NCI-H2029 (cell line): ENCODE measurements at regions not wholly inside any gene's neighbourhood (a gene's known extent, or its start where the extent isn't known, plus 50 kb on each side); places are given as distances from the start of the nearest gene placed in this dataset.
"Not testable (repeated sequence)": the region's sequence is repeated elsewhere in the genome, so short reads cannot be mapped to it uniquely, and the experiment has no call there.

Experiments
- DNase-seq: peaks from one replicate; lab custom pipeline; 2025; lab: John Stamatoyannopoulos, UW

- DNase-seq: no peak
Measured at GRCh38 chr1:55773211-55773940, 558.2 kb upstream of the USP24 start.

GRCh38 chr1:55768327-55768952 lies 553.3 kb upstream of the USP24 start:
- DNase-seq: no peak

DNA sequence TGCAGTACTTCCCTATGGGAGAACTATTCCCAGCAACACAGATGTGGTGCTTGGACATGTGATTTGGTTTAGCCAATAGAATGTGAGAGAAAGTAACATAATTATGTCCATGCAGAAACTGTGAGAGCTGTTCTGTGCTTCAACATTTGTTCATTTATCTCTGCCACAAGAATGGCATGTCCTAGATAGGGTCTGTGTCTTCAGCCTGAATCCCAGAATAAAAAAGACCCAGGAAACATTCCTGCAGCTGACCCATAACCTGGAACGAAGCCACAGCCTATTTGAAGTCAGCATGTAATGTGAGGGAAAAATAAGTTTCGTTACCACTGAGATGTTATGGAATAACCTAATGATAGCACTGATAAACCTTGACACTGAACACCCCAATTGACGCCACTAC lies 552.0 kb upstream of the USP24 start:
- no peak for DNase-seq

DNA sequence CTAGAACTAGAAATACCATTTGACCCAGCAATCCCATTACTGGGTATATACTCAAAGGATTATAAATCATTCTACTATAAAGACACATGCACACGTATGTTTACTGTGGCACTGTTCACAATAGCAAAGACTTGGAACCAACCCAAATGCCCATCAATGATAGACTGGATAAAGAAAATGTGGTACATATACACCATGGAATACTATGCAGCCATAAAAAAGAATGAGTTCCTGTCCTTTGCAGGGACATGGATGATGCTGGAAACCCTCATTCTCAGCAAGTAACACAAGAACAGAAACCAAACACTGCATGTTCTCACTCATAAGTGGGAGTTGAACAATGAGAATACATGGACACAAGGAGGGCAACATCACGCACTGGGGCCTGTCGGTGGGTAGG lies 550.3 kb upstream of the USP24 start:
- not testable (repeated sequence) for DNase-seq

DNA sequence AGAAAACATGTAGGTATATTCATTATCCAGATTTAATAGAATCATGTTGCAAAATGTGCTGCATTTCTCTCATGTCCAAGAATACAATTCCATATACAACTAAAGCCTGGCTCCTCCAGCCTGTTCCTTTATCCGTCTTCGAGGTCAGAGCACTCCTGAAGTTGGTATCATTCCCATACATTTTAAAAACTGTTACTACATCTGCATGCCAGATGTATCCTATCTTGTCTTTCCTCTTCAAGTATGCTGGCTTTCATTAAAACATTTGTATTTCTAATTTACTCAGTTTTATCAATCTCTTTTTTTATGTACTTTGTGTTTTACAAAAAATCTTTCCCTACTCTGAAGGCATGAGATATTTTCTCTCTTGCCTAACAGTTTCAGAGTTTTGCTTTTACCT lies 536.6 kb upstream of the USP24 start:
- DNase-seq: no peak

GRCh38 chr1:55750628-55750995 lies 535.4 kb upstream of the USP24 start:
- no peak for DNase-seq

DNA sequence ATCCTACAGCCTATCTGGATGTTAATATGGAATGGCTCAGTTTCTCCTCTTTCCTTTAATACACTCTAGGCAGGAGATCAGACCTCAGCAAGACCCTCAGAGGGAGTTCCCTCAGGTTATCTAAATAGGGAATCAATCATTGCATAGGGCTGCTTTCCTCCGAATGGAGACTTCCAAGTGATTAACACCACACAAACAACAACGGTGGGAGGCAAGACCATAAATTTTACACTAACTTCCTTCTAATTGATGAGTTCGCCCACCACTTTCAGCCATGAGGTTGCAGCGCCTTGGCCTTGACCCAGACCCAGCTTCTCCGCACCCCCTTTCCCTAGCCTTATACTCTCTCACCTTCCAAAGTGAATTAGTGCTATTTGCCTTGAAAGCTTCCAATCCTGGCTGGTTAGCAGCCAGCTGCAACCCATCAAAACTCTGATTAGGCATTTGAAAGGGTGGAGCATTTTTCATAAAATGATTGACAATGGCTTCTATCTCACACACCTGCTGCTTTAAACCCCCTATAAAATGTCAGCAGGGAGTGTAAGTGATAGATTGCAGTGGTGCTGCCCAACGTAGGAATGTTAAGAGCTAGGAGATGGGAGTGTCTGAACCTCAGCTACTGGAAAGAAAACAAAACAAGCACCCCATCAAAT lies 534.9 kb upstream of the USP24 start:
- DNase-seq: no peak

GRCh38 chr1:55747408-55747841 lies 532.3 kb upstream of the USP24 start:
- DNase-seq: no peak

- no peak for DNase-seq
Measured at GRCh38 chr1:55746710-55747109, 531.5 kb upstream of the USP24 start.

DNA sequence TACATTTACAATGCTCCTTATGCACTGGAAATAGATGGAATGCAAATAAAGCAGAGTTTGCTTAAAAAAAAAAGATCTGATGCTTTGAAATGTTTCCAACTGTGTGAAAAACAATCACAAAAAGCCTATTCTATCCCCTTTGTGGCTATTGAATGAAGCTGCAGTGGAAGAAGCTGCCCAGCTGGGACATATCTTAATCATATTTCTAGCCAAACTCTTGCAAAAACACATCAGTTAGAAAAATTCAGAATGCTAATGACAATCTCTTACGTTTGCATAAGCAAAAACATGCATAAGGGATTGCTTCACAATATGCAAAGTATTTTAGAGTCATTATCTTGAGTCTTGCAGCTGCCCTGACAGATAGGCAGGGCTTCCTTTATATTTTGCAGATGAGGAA lies 526.4 kb upstream of the USP24 start:
- no peak for DNase-seq

- DNase-seq: no peak
Measured at GRCh38 chr1:55735106-55735505, 519.9 kb upstream of the USP24 start.

DNA sequence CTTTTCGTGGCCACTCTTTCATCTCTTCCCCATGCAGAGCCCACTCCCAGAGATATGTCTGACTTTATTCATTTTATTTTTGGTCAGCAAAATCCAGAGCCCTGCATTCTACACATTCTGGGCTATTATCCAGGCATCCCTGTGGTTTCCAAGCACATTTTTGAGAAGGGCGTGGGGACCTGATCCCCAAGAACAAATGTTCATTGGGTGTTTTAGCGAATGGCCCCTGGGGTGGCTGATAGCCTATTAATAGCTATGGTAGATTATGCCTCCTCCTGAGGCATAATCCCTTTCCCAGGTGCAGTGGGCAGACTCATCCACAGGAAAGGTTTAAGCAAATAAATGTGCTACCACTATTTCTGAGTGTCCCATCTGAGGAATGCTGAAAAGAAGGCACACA lies 511.8 kb upstream of the USP24 start:
- DNase-seq: no peak

DNA sequence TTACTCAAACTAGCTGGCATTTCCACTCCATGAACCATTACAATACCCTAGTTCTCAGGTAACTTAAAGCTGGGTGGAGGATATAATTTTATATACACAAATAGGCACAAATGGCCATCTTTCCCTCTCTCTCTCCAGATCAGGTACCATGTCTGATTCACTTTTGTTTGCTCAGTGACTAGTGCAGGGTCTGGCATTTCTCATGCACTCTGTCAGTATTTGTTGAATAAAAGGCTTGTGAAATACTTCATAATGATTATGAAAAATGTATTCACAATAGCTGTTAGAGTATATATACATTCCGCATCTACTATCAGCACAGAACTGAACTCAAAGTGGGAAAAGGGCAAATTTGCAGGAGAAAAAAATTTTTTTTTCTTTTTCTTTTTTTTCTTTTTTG lies 510.2 kb upstream of the USP24 start:
- DNase-seq: no peak

DNA sequence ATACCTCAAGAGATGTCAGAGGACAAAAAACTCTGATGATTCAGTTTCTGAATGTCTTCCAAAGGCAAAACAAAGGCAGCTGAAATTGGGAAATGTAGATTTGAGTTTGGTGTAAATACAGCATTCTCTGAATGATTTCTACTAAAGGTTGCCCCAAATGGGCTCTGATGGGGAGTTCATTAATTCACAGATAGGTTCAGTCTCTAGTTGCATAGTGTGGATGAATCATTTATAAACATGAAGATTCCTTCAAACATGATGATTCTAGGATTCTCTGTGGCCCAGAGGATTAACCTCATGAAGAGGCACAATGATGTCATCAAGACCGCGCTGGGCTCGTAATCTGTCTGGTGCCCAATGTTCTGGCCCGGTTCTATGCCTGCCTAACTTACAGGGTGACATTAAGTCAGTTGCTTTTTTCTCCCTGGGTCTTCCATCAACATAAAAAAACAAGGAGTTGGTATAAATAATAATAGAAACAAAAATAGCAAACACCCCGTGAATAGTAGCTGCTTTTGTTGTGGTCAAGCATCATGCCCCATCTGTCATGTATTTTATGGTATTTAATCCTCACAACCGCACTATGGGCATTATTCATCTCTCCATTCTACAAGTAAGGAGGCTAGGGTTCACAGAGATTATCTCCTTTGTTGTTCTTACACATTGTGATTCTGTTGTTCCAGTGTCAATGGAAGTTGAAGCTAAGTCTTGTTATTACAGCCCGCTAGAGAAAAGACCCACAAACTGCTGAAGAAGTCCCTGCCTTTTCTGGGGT lies 509.6 kb upstream of the USP24 start:
- no peak for DNase-seq

- DNase-seq: no peak
Measured at GRCh38 chr1:55723001-55723400, 507.8 kb upstream of the USP24 start.

- no peak for DNase-seq
Measured at GRCh38 chr1:55720261-55720660, 505.1 kb upstream of the USP24 start.

DNA sequence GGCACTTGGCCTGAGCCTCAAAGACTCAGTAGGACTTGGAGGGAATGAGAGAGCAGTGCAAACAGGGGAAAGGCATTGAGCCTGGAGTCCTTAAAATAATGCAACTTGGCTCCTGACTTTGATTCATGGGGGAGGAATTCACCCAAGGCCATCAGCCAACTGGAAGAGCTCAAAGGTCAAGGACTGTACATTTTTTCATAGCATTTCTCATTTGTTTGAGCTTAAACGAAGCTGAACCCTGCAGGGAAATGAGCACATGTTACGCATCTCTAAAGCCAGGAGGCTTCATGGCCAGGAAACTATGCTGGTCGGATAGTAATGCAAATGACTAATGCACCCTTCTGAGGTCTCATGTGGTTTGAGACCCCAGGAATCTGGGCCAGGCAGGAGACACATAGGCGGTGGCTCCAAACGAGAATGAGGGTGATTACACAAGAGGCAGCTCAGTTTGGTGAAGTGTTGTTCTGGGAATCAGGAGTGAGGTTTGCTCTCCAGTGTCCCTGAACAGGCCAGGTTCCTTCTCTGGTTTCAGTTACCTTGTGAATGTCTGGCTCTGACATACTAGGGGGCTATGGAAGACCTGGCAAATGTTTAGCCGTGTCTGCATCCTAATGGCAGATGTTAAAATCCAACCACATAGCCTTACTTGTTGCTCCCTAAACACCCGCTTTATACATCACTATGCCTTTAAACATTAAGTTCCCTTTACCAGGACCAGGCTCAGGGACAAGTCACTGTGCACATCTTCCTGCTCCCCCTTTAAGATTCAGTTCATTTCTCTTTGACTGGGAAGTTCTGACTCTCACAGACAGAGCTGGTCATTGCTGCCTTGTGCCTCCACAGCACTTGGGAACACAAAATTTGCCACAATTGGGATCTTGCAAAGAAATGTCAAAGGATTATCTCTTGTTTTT lies 503.9 kb upstream of the USP24 start:
- peak; percentile 27 for DNase-seq

DNA sequence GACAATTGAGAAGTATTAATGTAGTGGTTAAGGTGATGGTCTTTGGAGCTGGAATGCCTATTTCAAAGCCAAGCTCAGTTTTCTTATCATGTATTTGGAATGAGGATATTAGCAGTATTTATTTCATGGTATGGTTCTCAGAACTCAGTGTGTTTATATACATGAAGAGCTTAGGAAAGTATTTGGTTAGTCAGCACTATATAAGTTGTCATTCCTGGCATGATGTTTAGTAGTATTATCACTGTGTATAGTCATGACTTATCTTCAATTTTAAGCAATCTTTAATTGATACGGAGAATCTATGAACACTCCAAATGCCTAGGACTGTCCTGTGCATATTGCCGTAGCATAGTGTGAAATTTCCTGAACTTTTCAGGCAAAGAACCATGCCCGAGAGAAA lies 501.9 kb upstream of the USP24 start:
- DNase-seq: no peak

GRCh38 chr1:55716610-55717009 lies 501.4 kb upstream of the USP24 start:
- DNase-seq: no peak

DNA sequence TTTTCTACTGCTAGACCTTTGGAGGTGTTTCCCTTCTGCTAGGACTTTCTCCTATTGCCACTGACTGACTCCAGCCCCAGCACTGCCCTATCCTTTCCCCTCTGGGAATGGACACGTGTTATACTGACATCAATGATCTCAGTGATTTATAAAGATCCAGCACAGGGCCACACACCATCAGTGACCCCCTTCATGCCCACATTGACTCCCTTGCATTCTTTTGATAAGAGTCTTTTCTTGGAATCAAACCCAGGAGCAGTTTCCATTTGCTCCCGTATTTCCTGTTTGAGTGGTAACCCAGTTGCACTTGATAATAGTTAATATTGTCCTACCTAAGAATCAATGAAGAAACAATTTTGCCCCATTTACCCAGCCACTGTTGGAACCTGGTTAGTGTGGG lies 501.0 kb upstream of the USP24 start:
- DNase-seq: no peak

DNA sequence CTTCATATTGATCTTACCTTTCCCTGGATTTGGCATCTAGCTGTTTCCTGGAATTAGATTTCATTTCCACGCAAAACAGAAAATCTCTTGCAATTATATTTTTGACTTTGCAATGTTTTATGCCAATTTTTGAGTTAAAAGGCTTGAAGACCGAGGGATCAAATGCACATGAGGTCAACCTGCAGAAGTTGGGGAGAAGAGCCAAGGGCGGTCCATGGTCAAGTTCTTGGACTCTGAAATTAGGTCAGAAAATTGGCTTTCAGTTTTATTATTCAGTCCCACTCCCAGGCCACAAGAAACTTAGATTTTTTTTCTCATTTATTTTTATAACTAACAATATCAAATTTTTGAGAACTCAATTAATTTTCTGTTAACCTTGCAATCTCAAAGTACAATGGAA lies 499.1 kb upstream of the USP24 start:
- no peak for DNase-seq

DNA sequence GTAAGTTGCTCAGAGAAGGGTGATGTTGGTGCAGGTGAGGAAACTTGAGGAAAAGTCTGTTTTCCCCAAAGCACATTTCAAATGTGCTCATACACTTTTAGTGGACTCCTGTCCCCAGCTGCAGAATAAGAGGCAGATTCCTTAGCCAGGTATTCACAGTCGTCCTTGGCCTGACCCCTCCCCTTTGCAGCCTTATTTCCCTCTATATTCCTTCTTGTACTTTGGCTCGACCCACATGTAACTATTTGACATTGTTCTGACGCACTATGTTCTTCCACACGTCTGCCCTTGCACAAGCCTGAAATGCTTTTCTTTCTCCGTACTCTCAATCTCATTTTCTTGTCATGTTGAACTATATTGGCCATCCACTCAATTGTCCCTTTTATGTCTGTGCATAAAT lies 498.4 kb upstream of the USP24 start:
- DNase-seq: no peak
